NCI-H2196 treated with DMSO at 0.1 percent for 48 hours (cell line): ENCODE measurements at regions not wholly inside any gene's neighbourhood (a gene's known extent, or its start where the extent isn't known, plus 50 kb on each side); places are given as distances from the start of the nearest gene placed in this dataset.

Experiments used
- DNase-seq: peaks from one replicate; lab custom pipeline; 2025; ENCODE audit not compliant: unreplicated experiment; lab: John Stamatoyannopoulos, UW

DNA sequence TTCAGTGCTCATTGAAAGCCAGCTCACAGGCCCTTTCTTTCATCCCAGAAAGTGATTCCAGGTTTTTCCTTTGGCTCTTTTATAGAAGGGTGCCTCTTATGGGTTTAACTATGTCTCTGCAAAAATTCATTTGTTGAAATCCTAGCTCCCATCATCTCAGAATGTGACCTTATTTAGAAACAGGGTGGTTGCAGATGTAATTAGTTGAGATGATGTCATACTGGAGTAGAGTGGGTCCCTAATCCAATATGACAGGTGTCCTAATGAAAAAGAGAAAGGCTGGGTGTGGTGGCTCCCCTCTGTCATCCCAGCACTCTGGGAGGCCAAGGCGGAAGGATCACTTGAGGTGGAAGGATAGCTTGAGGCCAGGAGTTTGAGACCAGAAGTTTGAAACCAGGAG is 64.2 kb upstream of the FAM20A start:
- no peak for DNase-seq

DNA sequence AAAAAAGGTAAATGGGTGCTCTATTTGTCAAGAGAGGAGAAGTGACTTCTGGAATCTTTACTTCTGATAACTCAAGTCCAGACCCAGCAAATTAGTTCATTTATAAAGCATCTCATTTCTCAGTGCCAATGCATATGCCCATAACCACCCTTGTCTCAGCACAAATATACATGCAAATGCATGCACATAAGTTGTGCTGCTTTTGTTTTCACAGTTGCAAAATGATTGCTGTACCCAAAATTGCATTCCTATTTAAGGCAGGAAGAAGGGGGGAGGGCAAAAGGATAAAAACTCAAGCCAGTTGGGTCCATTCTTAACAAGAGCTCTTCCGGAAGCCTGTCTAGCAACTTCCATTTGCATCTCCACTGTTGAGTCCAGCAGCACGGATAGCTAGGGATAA is 61.3 kb upstream of the FAM20A start:
- no peak for DNase-seq

DNA sequence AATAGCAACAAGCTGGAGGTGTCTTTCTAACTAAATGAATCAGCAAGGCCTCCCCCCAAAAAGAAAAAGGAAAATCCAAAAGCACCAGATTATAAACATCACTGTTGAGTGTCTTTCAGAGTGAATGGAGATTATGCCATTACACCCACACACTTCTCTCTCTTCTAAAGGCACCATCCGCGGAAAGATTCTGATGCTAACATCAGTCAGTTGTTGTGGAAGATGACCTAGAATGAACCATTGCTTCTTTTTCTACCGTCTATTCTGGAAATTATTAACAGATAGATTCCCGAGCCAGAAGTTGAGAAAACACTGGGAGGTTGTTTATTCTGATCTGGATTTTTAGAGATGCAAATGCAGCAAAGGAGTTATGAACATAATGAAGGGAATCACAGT is 60.9 kb upstream of the FAM20A start:
- no peak for DNase-seq

DNA sequence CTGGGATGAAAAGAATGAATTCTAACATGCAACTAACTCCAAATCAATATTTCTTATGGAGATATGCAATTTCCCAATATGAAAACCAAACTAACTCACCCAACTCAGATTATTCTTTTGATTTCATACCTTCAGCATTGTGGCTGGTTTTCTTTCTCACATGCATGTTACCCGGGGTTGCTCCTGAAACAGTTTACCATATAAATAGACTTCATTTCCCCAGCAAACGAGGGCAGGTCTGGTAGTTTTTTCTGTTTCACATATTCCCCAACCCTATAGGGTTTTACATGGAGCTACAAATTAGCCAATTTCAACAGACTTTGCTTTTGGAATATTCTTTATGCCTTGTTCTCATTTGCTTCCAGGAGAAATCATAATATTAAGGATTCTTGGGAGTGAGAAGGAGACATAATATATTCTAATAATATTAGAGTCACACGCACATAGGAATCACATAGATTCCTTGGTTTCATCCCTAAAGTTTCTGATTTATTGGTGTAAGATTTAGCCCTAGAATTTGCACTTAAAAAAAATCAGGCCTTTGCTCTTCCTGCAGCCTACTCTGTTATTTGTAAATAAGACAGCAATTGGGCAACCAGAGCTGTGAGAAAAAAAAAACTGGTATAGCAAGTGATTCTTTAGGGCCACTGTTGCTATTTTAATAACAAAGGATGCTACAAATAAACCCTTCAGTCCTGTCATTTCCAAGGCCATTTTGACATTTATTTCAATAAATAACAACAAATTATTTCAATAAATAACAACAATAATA is 60.3 kb upstream of the FAM20A start:
- no peak for DNase-seq

DNA sequence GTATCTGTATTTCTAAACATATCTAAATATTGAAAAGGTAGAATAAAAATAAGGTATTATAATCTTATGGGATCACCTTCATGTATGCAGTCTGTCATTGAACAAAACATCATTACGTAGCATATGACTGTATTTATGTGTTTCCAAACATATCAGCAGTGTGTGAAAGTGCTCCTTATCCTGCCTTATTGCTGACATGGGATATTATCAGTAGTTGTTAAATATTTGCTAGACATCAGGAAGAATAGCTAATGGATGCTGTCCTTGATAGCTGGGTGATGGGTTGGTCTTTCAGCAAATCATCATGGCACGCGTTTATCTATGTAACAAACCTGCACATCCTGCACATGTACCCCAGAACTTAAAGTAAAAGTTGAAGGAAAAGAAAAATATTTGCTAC is 59.1 kb upstream of the FAM20A start:
- no peak for DNase-seq

DNA sequence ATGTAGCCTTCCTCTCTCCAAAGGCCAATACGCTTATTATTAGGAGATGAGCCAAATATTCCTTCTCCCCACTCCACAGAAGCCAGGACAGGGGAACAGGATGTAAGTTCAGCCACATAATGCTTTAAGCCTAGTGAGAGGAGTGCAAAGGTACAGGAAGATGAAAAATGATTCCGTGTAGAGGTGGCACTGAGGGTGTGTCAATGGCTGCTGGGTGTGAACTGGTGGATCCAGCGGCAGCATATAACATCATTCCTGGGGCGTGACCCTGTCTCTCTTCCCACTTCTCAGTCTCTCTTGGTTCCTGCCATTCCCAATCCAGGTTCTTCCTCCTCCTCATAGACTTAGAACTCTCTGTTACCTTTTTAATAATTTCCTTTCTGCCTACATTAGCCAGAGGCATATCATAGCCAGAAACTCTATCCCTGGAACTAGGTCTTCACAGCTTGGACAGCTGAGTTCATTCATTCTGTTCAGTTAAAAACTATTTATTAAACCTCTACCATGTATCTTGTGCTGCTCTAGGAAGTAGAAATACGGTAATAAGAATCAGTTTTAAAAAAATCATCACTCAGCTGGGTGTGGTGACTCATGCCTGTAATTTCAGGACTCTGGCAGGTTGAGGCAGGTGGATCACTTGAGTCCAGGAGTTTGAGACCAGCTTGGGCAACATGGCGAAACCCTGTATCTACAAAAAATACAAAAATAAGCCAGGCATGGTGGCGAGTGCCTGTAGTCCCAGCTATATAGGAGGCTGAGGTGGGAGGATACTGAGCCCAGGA is 58.0 kb upstream of the FAM20A start:
- no peak for DNase-seq

DNA sequence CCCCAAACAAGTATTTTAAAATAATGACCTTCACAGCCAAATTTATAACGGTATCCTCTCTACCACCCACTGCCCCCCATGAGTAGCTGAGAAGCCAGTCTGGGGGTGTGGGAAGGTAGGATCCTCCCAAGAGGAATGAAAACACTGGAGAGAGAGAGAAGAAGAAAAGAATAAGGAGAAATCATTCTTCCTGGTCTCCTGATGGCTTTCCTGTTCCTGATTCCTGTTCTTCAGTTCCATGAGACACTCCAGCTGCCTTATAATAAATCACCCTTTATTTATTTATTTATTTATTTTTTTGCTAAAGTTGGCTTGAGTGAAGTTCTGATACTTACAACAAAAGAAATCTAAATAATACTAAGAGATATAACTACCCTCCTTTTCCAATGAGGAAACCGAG is 56.4 kb upstream of the FAM20A start:
- no peak for DNase-seq

DNA sequence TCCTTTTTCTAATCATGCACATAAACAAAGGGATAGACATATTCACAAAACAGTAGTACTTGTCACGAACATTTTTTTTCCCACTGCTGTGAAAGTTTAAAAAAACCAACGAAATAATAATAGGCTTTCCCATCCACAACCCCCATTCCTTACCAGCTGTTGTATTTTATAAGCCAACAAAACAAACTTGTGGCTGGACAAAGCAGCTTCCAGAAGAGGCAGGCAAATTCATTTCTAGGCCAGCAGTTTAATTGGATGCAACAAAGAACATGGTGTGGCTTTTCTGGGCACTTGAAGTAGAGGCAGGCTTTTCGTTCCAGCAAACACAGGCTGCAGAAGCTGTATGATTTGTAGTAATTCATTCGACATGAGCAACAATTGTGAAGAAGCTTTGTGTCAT is 56.0 kb upstream of the FAM20A start:
- DNase-seq: no peak

DNA sequence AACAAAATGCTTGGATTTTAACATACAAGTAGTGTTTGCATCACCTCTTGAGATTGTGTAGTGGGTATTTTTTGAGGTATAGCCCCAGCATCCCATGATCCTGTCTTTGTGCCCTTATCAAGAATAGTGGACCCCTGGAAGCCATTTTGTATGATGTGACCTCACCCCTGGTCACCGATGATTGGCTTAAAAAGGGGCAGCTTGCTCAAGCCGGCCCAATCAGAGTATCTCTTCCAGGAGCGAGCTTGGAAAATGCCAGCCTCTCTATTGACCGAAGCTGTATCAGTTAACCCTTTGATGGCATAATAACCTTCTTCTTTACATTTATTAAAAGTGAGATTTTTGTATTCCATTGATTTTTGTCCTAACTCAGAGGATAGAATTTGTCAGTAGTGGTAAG is 55.5 kb upstream of the FAM20A start:
- DNase-seq: no peak
